WTC11 (cell line): ENCODE measurements at regions not wholly inside any gene's neighbourhood (a gene's known extent, or its start where the extent isn't known, plus 50 kb on each side); places are given as distances from the start of the nearest gene placed in this dataset.

Source experiments
- ATAC-seq: fragments of 200-7000 bp; cut with Tn5 transposase; 2 replicates; pipeline ENCODE4 v1.10.0; 2021; ENCODE audit warnings: mild to moderate bottlenecking, moderate library complexity
- CTCF ChIA-PET: fragments of 300-600 bp; sonication (Branson Sonifier 250); formaldehyde crosslinking; loops from one replicate; lab custom pipeline; 2021; ENCODE audit warnings: antibody characterized with exemption; lab: Charles Lee
- POLR2A ChIA-PET: fragments of 350-600 bp; sonication (Branson Sonifier 250); formaldehyde crosslinking; loops from one replicate; lab custom pipeline; 2021; ENCODE audit warnings: antibody characterized with exemption; lab: Charles Lee
- DNase-seq: peaks from one replicate; pipeline ENCODE4 v3.0.0; 2021; ENCODE audit warnings: low spot score
- H3K27ac Mint-ChIP-seq: 2 replicates; pipeline ENCODE4 v1.8.0; 2021; ENCODE audit warnings: mixed read lengths
- H3K27me3 Mint-ChIP-seq: 2 replicates; pipeline ENCODE4 v1.8.0; 2021; ENCODE audit warnings: low read depth, mild to moderate bottlenecking, moderate library complexity, mixed read lengths
- H3K36me3 Mint-ChIP-seq: 2 replicates; pipeline ENCODE4 v1.8.0; 2021; ENCODE audit warnings: mixed read lengths
- H3K4me1 Mint-ChIP-seq: 2 replicates; pipeline ENCODE4 v1.8.0; 2022; ENCODE audit warnings: mixed read lengths
- H3K4me3 Mint-ChIP-seq: 2 replicates; pipeline ENCODE4 v1.8.0; 2021; ENCODE audit warnings: mild to moderate bottlenecking, moderate library complexity, mixed read lengths
- H3K9me3 Mint-ChIP-seq: 2 replicates; pipeline ENCODE4 v1.8.0; 2021; ENCODE audit warnings: mixed read lengths
- AFF4 ChIP-seq: sonication (generic); formaldehyde crosslinking; IDR thresholded peaks from 2 replicates; pipeline ENCODE4 v1.8.1; 2023; ENCODE audit warnings: mild to moderate bottlenecking, missing genetic modification reagents, borderline replicate concordance
- ATF3 ChIP-seq: sonication (generic); formaldehyde crosslinking; conservative IDR thresholded peaks from 2 replicates; pipeline ENCODE4 v1.8.1; 2022; ENCODE audit warnings: mild to moderate bottlenecking, missing genetic modification reagents
- CTCF ChIP-seq: fragments of 200-600 bp; IDR thresholded peaks from 2 replicates; pipeline ENCODE4 v1.8.0; 2022; ENCODE audit warnings: antibody characterized with exemption
- E2F5 ChIP-seq: sonication (generic); formaldehyde crosslinking; IDR thresholded peaks from 2 replicates; pipeline ENCODE4 v1.8.1; 2022; ENCODE audit warnings: mild to moderate bottlenecking, moderate library complexity, missing genetic modification reagents
- ELF4 ChIP-seq: sonication (generic); formaldehyde crosslinking; IDR thresholded peaks from 2 replicates; pipeline ENCODE4 v1.8.1; 2022; ENCODE audit warnings: low read depth, mild to moderate bottlenecking, moderate library complexity, missing genetic modification reagents
- FOXP1 ChIP-seq: sonication (generic); formaldehyde crosslinking; IDR thresholded peaks from 2 replicates; pipeline ENCODE4 v1.8.0; 2022; ENCODE audit warnings: missing genetic modification reagents, mild to moderate bottlenecking, moderate library complexity, borderline replicate concordance
- FOXP4 ChIP-seq: sonication (generic); formaldehyde crosslinking; IDR thresholded peaks from 2 replicates; pipeline ENCODE4 v1.8.0; 2022; ENCODE audit warnings: mild to moderate bottlenecking, missing genetic modification reagents
- JAZF1 ChIP-seq: fragments of 250-450 bp; sonication (Bioruptor Pico); IDR thresholded peaks from 2 replicates; pipeline ENCODE4 v1.9.0; 2021; ENCODE audit warnings: moderate library complexity, mild to moderate bottlenecking, inconsistent platforms
- JUN ChIP-seq: sonication (generic); formaldehyde crosslinking; IDR thresholded peaks from 2 replicates; pipeline ENCODE4 v1.8.0; 2023; ENCODE audit warnings: mild to moderate bottlenecking, missing genetic modification reagents
- KAT7 ChIP-seq: sonication (generic); formaldehyde crosslinking; IDR thresholded peaks from 2 replicates; pipeline ENCODE4 v1.8.1; 2023; ENCODE audit warnings: missing genetic modification reagents, mild to moderate bottlenecking, borderline replicate concordance
- NR3C1 ChIP-seq: sonication (generic); formaldehyde crosslinking; conservative IDR thresholded peaks from 2 replicates; pipeline ENCODE4 v1.8.1; 2023; ENCODE audit warnings: low read depth, mild to moderate bottlenecking, missing genetic modification reagents
- OVOL2 ChIP-seq: fragments of 250-450 bp; sonication (Bioruptor Pico); IDR thresholded peaks from 2 replicates; pipeline ENCODE4 v1.9.0; 2021; ENCODE audit warnings: mild to moderate bottlenecking, borderline replicate concordance
- RELA ChIP-seq: sonication (generic); formaldehyde crosslinking; IDR thresholded peaks from 2 replicates; pipeline ENCODE4 v1.8.1; 2022; ENCODE audit warnings: missing genetic modification reagents, mild to moderate bottlenecking, borderline replicate concordance
- SP1 ChIP-seq: sonication (generic); formaldehyde crosslinking; conservative IDR thresholded peaks from 2 replicates; pipeline ENCODE4 v1.8.1; 2022; ENCODE audit warnings: missing genetic modification reagents
- STAT6 ChIP-seq: sonication (generic); formaldehyde crosslinking; conservative IDR thresholded peaks from 2 replicates; pipeline ENCODE4 v1.8.1; 2023; ENCODE audit warnings: mild to moderate bottlenecking, low read depth, missing genetic modification reagents, moderate library complexity
- TEAD1 ChIP-seq: sonication (generic); formaldehyde crosslinking; IDR thresholded peaks from 2 replicates; pipeline ENCODE4 v1.8.0; 2022; ENCODE audit warnings: mild to moderate bottlenecking, missing genetic modification reagents
- ZBTB21 ChIP-seq: sonication (generic); formaldehyde crosslinking; IDR thresholded peaks from 2 replicates; pipeline ENCODE4 v1.8.1; 2023; ENCODE audit warnings: mild to moderate bottlenecking, missing genetic modification reagents, borderline replicate concordance
- ZNF281 ChIP-seq: sonication (generic); formaldehyde crosslinking; IDR thresholded peaks from 2 replicates; pipeline ENCODE4 v1.8.0; 2023; ENCODE audit warnings: mild to moderate bottlenecking, missing genetic modification reagents

- no peak for TF ChIP-seq AFF4 (CRISPR knock-in tag)
- no peak for TF ChIP-seq FOXP4 (CRISPR knock-in tag)
- no peak for TF ChIP-seq FOXP1 (CRISPR knock-in tag)
- no peak for TF ChIP-seq ZBTB21 (CRISPR knock-in tag)
- no peak for TF ChIP-seq KAT7
- TF ChIP-seq STAT6 (CRISPR knock-in tag), result no peak
- TF ChIP-seq CTCF, result no peak
- no peak for TF ChIP-seq SP1 (CRISPR knock-in tag)
- TF ChIP-seq NR3C1 (CRISPR knock-in tag), result no peak
- no peak for TF ChIP-seq OVOL2 (CRISPR knock-in tag)
- TF ChIP-seq ZNF281, result no peak
Observed at GRCh38 chr20:56187534-56188165, 60.9 kb upstream of the MC3R start (continued).

- no peak for ATAC-seq
- Mint-ChIP-seq H3K27me3 (peaks cover 22% of the 10 kb centered on the region), H3K4me1 (no peaks in the 10 kb centered on the region), H3K4me3 (no peak overlapping the region), H3K27ac (no peak overlapping the region), H3K36me3 (peaks cover 71% of the 10 kb centered on the region), H3K9me3 (peaks cover 85% of the 10 kb centered on the region)
- TF ChIP-seq RELA (no peak), E2F5 (CRISPR knock-in tag) (no peak), JAZF1 (CRISPR knock-in tag) (no peak), TEAD1 (CRISPR knock-in tag) (no peak), ELF4 (CRISPR knock-in tag) (no peak), JUN (CRISPR knock-in tag) (no peak), ATF3 (CRISPR knock-in tag) (no peak)
- ChIA-PET CTCF (no interaction called here), POLR2A (no interaction called here)
- DNase-seq, result no peak
Observed at GRCh38 chr20:56194042-56194441, 54.5 kb upstream of the MC3R start.
